ENCODE measurements at regions not wholly inside any gene's neighbourhood (a gene's known extent, or its start where the extent isn't known, plus 50 kb on each side); places are given as distances from the start of the nearest gene placed in this dataset.

DNA sequence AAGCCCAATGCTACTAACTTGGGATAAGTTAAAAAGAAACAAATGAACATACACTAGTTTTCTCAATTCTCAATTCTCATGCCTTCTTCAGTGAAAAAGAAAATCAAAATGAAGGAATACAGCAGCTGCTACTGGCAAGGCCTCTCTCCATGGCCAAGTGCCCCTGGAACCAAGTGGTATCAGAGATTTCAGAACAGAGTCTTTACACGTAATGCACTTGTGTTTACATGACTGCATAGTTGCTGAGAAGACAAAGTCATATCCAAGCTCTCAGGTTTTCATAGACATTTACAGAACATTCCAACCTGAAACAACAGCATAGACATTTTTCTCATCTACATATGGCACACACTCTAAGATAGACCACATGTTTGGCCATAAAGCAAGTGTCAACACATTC is 789.9 kb downstream of the CBLN2 start:
- H3K4me1 ChIP-seq (ENCODE audit: control insufficient read depth, extremely low read depth, insufficient read depth, low read length), result no peaks in the 10 kb centered on the region
- H3K79me2 ChIP-seq (ENCODE audit: control insufficient read depth, insufficient read depth, low read length), result no peaks in the 10 kb centered on the region
- no peaks in the 10 kb centered on the region for H4K20me1 ChIP-seq (ENCODE audit: control insufficient read depth, extremely low read depth, insufficient read depth, low read length)
- H3K27ac ChIP-seq (ENCODE audit: control insufficient read depth, insufficient read depth, low read length), result no peak overlapping the region
- H3K4me3 ChIP-seq (ENCODE audit: control insufficient read depth in 2 of 3, extremely low read depth in 1 of 3, insufficient read depth in 2 of 3, low read depth in 1 of 3, low read length in 3 of 3), result no peak overlapping the region
- H3K9me3 ChIP-seq (ENCODE audit: control insufficient read depth, low read depth, low read length), result no peaks in the 10 kb centered on the region
- dilution Hi-C loops (cut with MboI; ENCODE audit: extremely low pct_ligation_motif_present, low sequenced_read_pairs), result no loop called here
- no peak overlapping the region for H2AFZ ChIP-seq (ENCODE audit: control insufficient read depth, low read length)
- no peak for TF ChIP-seq EZH2 (IDR thresholded peaks at IDR 0.05; ENCODE audit: low read length)
- TF ChIP-seq, protein P1, sequence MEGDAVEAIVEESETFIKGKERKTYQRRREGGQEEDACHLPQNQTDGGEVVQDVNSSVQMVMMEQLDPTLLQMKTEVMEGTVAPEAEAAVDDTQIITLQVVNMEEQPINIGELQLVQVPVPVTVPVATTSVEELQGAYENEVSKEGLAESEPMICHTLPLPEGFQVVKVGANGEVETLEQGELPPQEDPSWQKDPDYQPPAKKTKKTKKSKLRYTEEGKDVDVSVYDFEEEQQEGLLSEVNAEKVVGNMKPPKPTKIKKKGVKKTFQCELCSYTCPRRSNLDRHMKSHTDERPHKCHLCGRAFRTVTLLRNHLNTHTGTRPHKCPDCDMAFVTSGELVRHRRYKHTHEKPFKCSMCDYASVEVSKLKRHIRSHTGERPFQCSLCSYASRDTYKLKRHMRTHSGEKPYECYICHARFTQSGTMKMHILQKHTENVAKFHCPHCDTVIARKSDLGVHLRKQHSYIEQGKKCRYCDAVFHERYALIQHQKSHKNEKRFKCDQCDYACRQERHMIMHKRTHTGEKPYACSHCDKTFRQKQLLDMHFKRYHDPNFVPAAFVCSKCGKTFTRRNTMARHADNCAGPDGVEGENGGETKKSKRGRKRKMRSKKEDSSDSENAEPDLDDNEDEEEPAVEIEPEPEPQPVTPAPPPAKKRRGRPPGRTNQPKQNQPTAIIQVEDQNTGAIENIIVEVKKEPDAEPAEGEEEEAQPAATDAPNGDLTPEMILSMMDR (optimal IDR thresholded peaks at IDR 0.05 in 1 of 3, IDR thresholded peaks at IDR 0.05 in 1 of 3, conservative IDR thresholded peaks at IDR 0.05 in 1 of 3; ENCODE audit: extremely low read depth in 1 of 3, insufficient read depth in 2 of 3, low read length in 3 of 3), result no peak
- no peaks in the 10 kb centered on the region for H3K9me1 ChIP-seq (ENCODE audit: control insufficient read depth, extremely low read depth, insufficient read depth, low read length)
- H3K36me3 ChIP-seq (ENCODE audit: control insufficient read depth in 2 of 2, extremely low read depth in 1 of 2, insufficient read depth in 2 of 2, low read length in 2 of 2), result no peaks in the 10 kb centered on the region
- no peak for FAIRE-seq
- DNase-seq (ENCODE audit: low read depth, low spot score), result no peak
- no peaks in the 10 kb centered on the region for H3K27me3 ChIP-seq (ENCODE audit: control insufficient read depth, extremely low read depth, insufficient read depth, low read length)
- H3K9ac ChIP-seq (ENCODE audit: control insufficient read depth, extremely low read depth, insufficient read depth, low read length), result no peak overlapping the region
- H3K4me2 ChIP-seq (ENCODE audit: control insufficient read depth, extremely low read depth, insufficient read depth, low read depth, low read length), result no peak overlapping the region

GRCh38 chr18:71743634-71744033 is 800.5 kb downstream of the CBLN2 start:
- no peaks in the 10 kb centered on the region for H3K27me3 ChIP-seq (ENCODE audit: control insufficient read depth, extremely low read depth, insufficient read depth, low read length)
- no peak overlapping the region for H3K4me3 ChIP-seq (ENCODE audit: control insufficient read depth in 2 of 3, extremely low read depth in 1 of 3, insufficient read depth in 2 of 3, low read depth in 1 of 3, low read length in 3 of 3)
- H3K4me2 ChIP-seq (ENCODE audit: control insufficient read depth, extremely low read depth, insufficient read depth, low read depth, low read length), result no peak overlapping the region
- no peaks in the 10 kb centered on the region for H3K9me3 ChIP-seq (ENCODE audit: control insufficient read depth, low read depth, low read length)
- H2AFZ ChIP-seq (ENCODE audit: control insufficient read depth, low read length), result no peak overlapping the region
- H3K9ac ChIP-seq (ENCODE audit: control insufficient read depth, extremely low read depth, insufficient read depth, low read length), result no peak overlapping the region
- H4K20me1 ChIP-seq (ENCODE audit: control insufficient read depth, extremely low read depth, insufficient read depth, low read length), result no peaks in the 10 kb centered on the region
- dilution Hi-C loops (cut with MboI; ENCODE audit: extremely low pct_ligation_motif_present, low sequenced_read_pairs), result no loop called here
- no peaks in the 10 kb centered on the region for H3K9me1 ChIP-seq (ENCODE audit: control insufficient read depth, extremely low read depth, insufficient read depth, low read length)
- H3K79me2 ChIP-seq (ENCODE audit: control insufficient read depth, insufficient read depth, low read length), result no peaks in the 10 kb centered on the region
- H3K4me1 ChIP-seq (ENCODE audit: control insufficient read depth, extremely low read depth, insufficient read depth, low read length), result no peaks in the 10 kb centered on the region
- no peak for DNase-seq (ENCODE audit: low read depth, low spot score)
- no peak overlapping the region for H3K27ac ChIP-seq (ENCODE audit: control insufficient read depth, insufficient read depth, low read length)
- no peak for FAIRE-seq
- TF ChIP-seq, protein P1 (optimal IDR thresholded peaks at IDR 0.05 in 1 of 3, IDR thresholded peaks at IDR 0.05 in 1 of 3, conservative IDR thresholded peaks at IDR 0.05 in 1 of 3; ENCODE audit: extremely low read depth in 1 of 3, insufficient read depth in 2 of 3, low read length in 3 of 3), result no peak
- TF ChIP-seq EZH2 (IDR thresholded peaks at IDR 0.05; ENCODE audit: low read length), result no peak
- H3K36me3 ChIP-seq (ENCODE audit: control insufficient read depth in 2 of 2, extremely low read depth in 1 of 2, insufficient read depth in 2 of 2, low read length in 2 of 2), result no peaks in the 10 kb centered on the region
